ENCODE measurements at regions not wholly inside any gene's neighbourhood (a gene's known extent, or its start where the extent isn't known, plus 50 kb on each side); places are given as distances from the start of the nearest gene placed in this dataset.

DNA sequence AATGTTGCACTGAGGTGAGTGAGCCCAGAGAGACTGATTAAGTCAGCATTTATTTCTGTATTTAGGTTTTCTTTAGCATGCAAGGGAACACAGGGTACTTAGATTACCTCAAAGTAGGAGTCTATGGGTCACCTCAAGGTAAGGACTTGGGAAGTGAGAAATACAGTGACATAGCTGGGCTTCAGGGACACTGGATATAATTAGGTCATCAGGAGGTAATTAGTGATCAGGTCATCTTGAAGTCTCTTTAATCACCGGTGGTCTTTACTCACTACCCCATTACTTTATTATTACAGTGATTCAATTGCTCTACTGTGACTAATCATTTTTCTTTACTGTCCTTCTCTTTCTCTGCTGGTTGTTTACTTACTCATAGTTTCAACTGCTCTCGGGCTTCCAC lies 59.9 kb upstream of the KCNK1 start:
- H3K4me1 ChIP-seq: no peaks in the 10 kb centered on the region
- no peak overlapping the region for H3K27ac ChIP-seq
- H3K36me3 ChIP-seq: no peaks in the 10 kb centered on the region
- TF ChIP-seq, protein P1, sequence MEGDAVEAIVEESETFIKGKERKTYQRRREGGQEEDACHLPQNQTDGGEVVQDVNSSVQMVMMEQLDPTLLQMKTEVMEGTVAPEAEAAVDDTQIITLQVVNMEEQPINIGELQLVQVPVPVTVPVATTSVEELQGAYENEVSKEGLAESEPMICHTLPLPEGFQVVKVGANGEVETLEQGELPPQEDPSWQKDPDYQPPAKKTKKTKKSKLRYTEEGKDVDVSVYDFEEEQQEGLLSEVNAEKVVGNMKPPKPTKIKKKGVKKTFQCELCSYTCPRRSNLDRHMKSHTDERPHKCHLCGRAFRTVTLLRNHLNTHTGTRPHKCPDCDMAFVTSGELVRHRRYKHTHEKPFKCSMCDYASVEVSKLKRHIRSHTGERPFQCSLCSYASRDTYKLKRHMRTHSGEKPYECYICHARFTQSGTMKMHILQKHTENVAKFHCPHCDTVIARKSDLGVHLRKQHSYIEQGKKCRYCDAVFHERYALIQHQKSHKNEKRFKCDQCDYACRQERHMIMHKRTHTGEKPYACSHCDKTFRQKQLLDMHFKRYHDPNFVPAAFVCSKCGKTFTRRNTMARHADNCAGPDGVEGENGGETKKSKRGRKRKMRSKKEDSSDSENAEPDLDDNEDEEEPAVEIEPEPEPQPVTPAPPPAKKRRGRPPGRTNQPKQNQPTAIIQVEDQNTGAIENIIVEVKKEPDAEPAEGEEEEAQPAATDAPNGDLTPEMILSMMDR (IDR thresholded peaks at IDR 0.05): no peak
- no peaks in the 10 kb centered on the region for H3K27me3 ChIP-seq
- H3K9me3 ChIP-seq: no peaks in the 10 kb centered on the region
- no peak for DNase-seq (ENCODE audit: low spot score)
- no peak overlapping the region for H3K4me3 ChIP-seq

DNA sequence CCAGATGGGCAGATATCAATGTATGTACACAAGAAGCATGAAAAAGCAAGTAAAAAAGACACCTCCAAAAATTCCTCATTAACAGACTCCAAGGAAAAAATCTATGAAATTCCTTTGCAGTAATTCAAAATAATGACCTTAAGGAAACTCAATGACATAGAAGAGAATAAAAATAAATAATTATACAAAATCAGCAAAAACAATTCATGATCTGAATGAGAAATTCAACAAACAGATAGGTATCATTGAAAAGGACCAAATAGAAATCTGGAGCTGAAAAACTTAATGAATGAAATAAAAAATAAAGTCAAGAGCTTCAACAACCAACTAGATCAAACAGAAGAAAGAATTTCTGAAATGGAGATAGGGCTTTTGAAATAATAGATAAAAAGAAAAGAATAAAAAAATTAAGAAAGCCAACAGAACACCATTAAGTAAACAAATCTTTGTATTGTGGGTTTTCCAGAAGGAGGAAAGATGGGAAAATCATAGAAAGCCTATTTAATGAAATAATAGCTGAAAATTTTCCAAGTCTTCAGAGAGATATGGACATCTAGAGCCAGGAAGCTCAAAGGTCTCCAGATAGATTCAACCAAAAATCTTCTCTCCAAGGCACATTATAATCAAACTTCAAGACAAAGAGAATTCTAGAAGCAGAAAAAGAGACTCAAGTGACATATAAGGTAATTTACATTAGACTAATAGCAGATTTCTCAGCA lies 52.0 kb upstream of the KCNK1 start:
- no peaks in the 10 kb centered on the region for H3K27me3 ChIP-seq
- H3K4me1 ChIP-seq: no peaks in the 10 kb centered on the region
- no peak for DNase-seq (ENCODE audit: low spot score)
- TF ChIP-seq, protein P1 (IDR thresholded peaks at IDR 0.05): no peak
- no peak overlapping the region for H3K4me3 ChIP-seq
- no peaks in the 10 kb centered on the region for H3K36me3 ChIP-seq
- H3K9me3 ChIP-seq: peaks cover 0 to 39% of the 10 kb centered on the region in 2 donors
- H3K27ac ChIP-seq: no peak overlapping the region

Measured in right atrium auricular region (tissue), 2 donors.